Body of pancreas (tissue), 4 donors: ENCODE measurements at regions not wholly inside any gene's neighbourhood (a gene's known extent, or its start where the extent isn't known, plus 50 kb on each side); places are given as distances from the start of the nearest gene placed in this dataset.

Experiments used
- POLR2A ChIP-seq, 3 donors: fragments of 450-650 bp; IDR thresholded peaks; one replicate each; pipeline ENCODE4 v1.6.1; 2016; ENCODE audit warnings: antibody characterized with exemption in 3 of 3, mild to moderate bottlenecking in 2 of 3
- TF ChIP-seq, protein P1 (sequence below), 7 experiments: fragments of 450-650 bp in 4 of 7; fragments of 200-600 bp in 3 of 7; sonication (generic) in 3 of 7; IDR thresholded peaks; one replicate each; pipeline ENCODE4 v1.5.1; 2016 to 2019; ENCODE audit warnings: antibody characterized with exemption in 7 of 7

GRCh38 chr1:106296431-106296830, 760.0 kb upstream of the PRMT6 start:
- no peak for TF ChIP-seq POLR2A (IDR thresholded peaks at IDR 0.05)
- TF ChIP-seq, protein P1, sequence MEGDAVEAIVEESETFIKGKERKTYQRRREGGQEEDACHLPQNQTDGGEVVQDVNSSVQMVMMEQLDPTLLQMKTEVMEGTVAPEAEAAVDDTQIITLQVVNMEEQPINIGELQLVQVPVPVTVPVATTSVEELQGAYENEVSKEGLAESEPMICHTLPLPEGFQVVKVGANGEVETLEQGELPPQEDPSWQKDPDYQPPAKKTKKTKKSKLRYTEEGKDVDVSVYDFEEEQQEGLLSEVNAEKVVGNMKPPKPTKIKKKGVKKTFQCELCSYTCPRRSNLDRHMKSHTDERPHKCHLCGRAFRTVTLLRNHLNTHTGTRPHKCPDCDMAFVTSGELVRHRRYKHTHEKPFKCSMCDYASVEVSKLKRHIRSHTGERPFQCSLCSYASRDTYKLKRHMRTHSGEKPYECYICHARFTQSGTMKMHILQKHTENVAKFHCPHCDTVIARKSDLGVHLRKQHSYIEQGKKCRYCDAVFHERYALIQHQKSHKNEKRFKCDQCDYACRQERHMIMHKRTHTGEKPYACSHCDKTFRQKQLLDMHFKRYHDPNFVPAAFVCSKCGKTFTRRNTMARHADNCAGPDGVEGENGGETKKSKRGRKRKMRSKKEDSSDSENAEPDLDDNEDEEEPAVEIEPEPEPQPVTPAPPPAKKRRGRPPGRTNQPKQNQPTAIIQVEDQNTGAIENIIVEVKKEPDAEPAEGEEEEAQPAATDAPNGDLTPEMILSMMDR (IDR thresholded peaks at IDR 0.05) = no peak
